MM.1S (cell line): ENCODE measurements at regions not wholly inside any gene's neighbourhood (a gene's known extent, or its start where the extent isn't known, plus 50 kb on each side); places are given as distances from the start of the nearest gene placed in this dataset.

Source experiments
- DNase-seq: peaks from one replicate; pipeline ENCODE4 v3.0.0-alpha.2; 2015
- H2AFZ ChIP-seq: fragments of 300-600 bp; sonication (generic); 2 replicates; pipeline ENCODE4 v1.6.0; 2016; ENCODE audit warnings: antibody characterized with exemption, low read length
- H3F3A ChIP-seq: fragments of 300-600 bp; sonication (generic); 2 replicates; pipeline ENCODE4 v1.6.1; 2016; ENCODE audit warnings: mild to moderate bottlenecking, antibody characterized with exemption, low read length, moderate library complexity, mixed read lengths; ENCODE audit not compliant: insufficient read depth
- H3K27ac ChIP-seq: fragments of 300-600 bp; sonication (generic); 2 replicates; pipeline ENCODE4 v1.5.1; 2016; ENCODE audit warnings: mild to moderate bottlenecking, low read length
- H3K27me3 ChIP-seq: fragments of 300-600 bp; sonication (generic); replicated peaks from 2 replicates; pipeline ENCODE4 v1.6.0; 2016; ENCODE audit warnings: low read length; ENCODE audit not compliant: insufficient read depth
- H3K36me3 ChIP-seq: fragments of 300-600 bp; sonication (generic); replicated peaks from 2 replicates; pipeline ENCODE4 v1.6.1; 2016; ENCODE audit warnings: mild to moderate bottlenecking, low read length, mixed read lengths; ENCODE audit not compliant: insufficient read depth
- H3K4me1 ChIP-seq: fragments of 300-600 bp; sonication (generic); 2 replicates; pipeline ENCODE4 v1.6.1; 2016; ENCODE audit warnings: low read length, mixed read lengths
- H3K4me2 ChIP-seq: fragments of 300-600 bp; sonication (generic); 2 replicates; pipeline ENCODE4 v1.6.0; 2016; ENCODE audit warnings: low read depth, low read length
- H3K4me3 ChIP-seq: fragments of 300-600 bp; sonication (generic); 2 replicates; pipeline ENCODE4 v1.5.1; 2016; ENCODE audit warnings: low read length, mixed read lengths
- H3K79me2 ChIP-seq: fragments of 300-600 bp; sonication (generic); 2 replicates; pipeline ENCODE4 v1.6.1; 2016; ENCODE audit warnings: mixed run types, low read length, mixed read lengths
- H3K9ac ChIP-seq: fragments of 300-600 bp; sonication (generic); 2 replicates; pipeline ENCODE4 v1.6.1; 2016; ENCODE audit warnings: low read length, mixed read lengths
- H3K9me2 ChIP-seq: fragments of 300-600 bp; sonication (generic); replicated peaks from 2 replicates; pipeline ENCODE4 v1.6.1; 2016; ENCODE audit warnings: mild to moderate bottlenecking, low read length, mixed read lengths; ENCODE audit not compliant: insufficient read depth
- H3K9me3 ChIP-seq: fragments of 300-600 bp; sonication (generic); replicated peaks from 2 replicates; pipeline ENCODE4 v1.6.1; 2016; ENCODE audit warnings: mild to moderate bottlenecking, low read length, mixed read lengths; ENCODE audit not compliant: insufficient read depth
- H4K20me1 ChIP-seq: fragments of 300-600 bp; sonication (generic); 2 replicates; pipeline ENCODE4 v1.6.1; 2016; ENCODE audit warnings: mild to moderate bottlenecking, low read length, moderate library complexity, mixed read lengths; ENCODE audit not compliant: insufficient read depth
- CTCF ChIP-seq: fragments of 300-600 bp; sonication (generic); IDR thresholded peaks from 2 replicates; pipeline ENCODE4 v1.5.1; 2016; ENCODE audit warnings: antibody characterized with exemption, low read length, mixed read lengths
- EZH2 ChIP-seq: fragments of 300-600 bp; sonication (generic); optimal IDR thresholded peaks from 2 replicates; pipeline ENCODE3; 2017; ENCODE audit warnings: low read depth, mild to moderate bottlenecking, antibody characterized with exemption, low read length, mixed read lengths
- EZH2phosphoT487 ChIP-seq: fragments of 300-600 bp; sonication (generic); IDR thresholded peaks from 2 replicates; pipeline ENCODE4 v1.6.1; 2018; ENCODE audit warnings: antibody characterized with exemption, low read length

DNA sequence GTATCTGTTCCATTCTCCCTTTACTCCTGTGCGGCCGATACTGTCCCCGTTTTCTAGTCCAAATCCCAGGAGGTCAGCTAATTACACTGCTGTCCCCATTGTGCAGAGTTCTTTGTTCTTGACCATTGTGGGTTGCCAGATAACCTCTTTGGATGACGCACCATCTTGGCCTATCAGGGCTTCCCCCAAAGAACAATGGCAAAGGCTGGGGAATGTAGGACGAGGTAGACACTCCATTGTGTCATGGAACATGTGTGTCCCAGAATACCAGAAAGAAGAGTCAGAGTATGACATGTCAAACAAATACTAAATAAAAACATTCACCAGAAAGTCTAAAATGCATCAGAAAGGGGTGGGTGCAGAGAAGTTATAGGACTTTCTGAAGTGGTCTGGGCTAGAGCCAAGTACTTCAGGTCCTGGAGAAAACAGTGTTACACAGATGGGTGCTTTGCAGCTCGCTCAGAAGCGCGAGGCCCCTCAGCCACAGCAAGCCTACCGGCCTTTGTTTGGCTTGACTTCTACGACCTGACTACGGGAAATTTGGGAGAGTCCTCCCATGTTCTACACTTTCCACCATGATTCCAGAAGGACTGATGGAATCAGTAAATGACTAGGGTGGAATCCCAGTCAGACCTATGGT lies 83.2 kb upstream of the SSBP2 start:
- TF ChIP-seq EZH2 = no peak
- TF ChIP-seq EZH2phosphoT487 = no peak
- no peak for TF ChIP-seq CTCF
- Histone ChIP-seq H3K27me3 (no peaks in the 10 kb centered on the region), H3K27ac (no peak overlapping the region), H3K36me3 (no peaks in the 10 kb centered on the region), H3K9me2 (no peaks in the 10 kb centered on the region), H4K20me1 (no peaks in the 10 kb centered on the region), H3K4me1 (no peaks in the 10 kb centered on the region), H3K9ac (no peak overlapping the region), H2AFZ (no peak overlapping the region), H3K4me2 (no peak overlapping the region), H3K79me2 (no peaks in the 10 kb centered on the region), H3K9me3 (no peaks in the 10 kb centered on the region), H3F3A (no peaks in the 10 kb centered on the region), H3K4me3 (no peak overlapping the region)
- DNase-seq = no peak

DNA sequence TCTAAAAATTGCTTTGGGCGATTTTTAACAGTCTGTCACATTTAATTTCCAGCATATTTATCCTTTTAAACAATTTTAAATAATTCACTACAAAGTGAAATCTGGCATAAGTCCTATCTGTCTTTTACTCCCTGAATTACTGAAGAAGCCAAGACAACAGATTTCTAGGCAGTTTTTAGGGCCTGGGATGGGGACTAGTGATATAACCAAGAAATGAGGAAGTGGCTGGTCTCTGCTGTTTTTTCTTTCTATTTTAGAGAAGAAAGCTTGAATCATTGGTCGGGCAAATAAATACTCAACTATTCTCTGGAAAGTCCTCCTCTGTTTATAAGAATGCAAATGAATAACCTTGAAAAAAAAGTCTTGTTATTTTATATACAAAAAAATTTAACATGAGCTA lies 79.7 kb upstream of the SSBP2 start:
- Histone ChIP-seq H3K79me2 (no peaks in the 10 kb centered on the region), H3K9me2 (no peaks in the 10 kb centered on the region), H3K4me3 (no peak overlapping the region), H4K20me1 (no peaks in the 10 kb centered on the region), H3F3A (no peaks in the 10 kb centered on the region), H3K27me3 (no peaks in the 10 kb centered on the region), H3K27ac (no peak overlapping the region), H3K9ac (no peak overlapping the region), H3K9me3 (no peaks in the 10 kb centered on the region), H3K36me3 (no peaks in the 10 kb centered on the region), H3K4me1 (no peaks in the 10 kb centered on the region), H2AFZ (no peak overlapping the region), H3K4me2 (no peak overlapping the region)
- TF ChIP-seq EZH2 (no peak), EZH2phosphoT487 (no peak)
- no peak for DNase-seq

DNA sequence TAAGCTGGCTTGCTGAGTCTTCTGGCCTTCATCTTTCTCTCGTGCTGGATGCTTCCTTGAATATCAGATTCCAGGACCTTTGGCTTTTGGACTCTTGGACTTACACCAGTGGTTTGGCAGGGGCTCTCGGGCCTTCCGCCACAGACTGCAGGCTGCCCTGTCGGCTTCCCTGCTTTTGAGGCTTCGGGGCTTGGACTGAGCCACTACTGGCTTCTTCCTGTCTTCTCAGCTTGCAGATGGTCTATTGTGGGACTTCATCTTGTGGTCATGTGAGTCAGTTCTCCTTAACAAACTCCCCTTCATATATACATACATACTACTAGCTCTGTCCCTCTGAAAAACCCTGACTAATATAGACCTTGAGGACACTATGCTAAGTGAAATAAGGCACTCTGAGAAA lies 78.3 kb upstream of the SSBP2 start:
- no peak overlapping the region for H3K4me2 ChIP-seq
- H3K36me3 ChIP-seq = no peaks in the 10 kb centered on the region
- no peaks in the 10 kb centered on the region for H4K20me1 ChIP-seq
- H2AFZ ChIP-seq = no peak overlapping the region
- TF ChIP-seq EZH2phosphoT487 (no peak), EZH2 (no peak), CTCF (no peak)
- no peak overlapping the region for H3K9ac ChIP-seq
- no peaks in the 10 kb centered on the region for H3K9me3 ChIP-seq
- H3K9me2 ChIP-seq = no peaks in the 10 kb centered on the region
- no peak for DNase-seq
- H3K4me1 ChIP-seq = no peaks in the 10 kb centered on the region
- no peaks in the 10 kb centered on the region for H3F3A ChIP-seq
- H3K4me3 ChIP-seq = no peak overlapping the region
- H3K79me2 ChIP-seq = no peaks in the 10 kb centered on the region
- no peaks in the 10 kb centered on the region for H3K27me3 ChIP-seq
- no peak overlapping the region for H3K27ac ChIP-seq

DNA sequence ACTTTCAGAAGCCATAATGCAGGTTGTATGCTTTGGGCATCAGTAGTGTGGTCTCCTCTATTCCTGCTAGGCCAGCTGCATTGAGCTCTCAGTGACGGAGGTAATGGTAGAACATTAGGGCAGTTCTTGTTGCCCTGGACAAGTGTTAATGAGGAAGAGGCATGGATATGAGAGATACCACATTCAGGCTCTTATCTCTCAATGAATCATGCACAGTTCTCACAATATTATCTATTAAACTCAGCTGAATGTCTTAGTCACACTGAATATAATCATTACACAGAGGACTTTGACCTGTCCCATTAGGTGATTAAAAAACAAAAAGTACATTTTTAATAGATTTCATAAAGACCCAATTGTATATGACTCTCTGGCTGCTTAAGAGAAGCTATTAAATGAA lies 76.6 kb upstream of the SSBP2 start:
- Histone ChIP-seq H3K27me3 (no peaks in the 10 kb centered on the region), H3K4me2 (no peak overlapping the region), H3K4me3 (no peak overlapping the region), H3K9ac (no peak overlapping the region), H3K79me2 (no peaks in the 10 kb centered on the region), H3K36me3 (no peaks in the 10 kb centered on the region), H3K27ac (no peak overlapping the region), H3F3A (no peaks in the 10 kb centered on the region), H3K9me2 (no peaks in the 10 kb centered on the region), H2AFZ (no peak overlapping the region), H3K4me1 (no peaks in the 10 kb centered on the region), H4K20me1 (no peaks in the 10 kb centered on the region), H3K9me3 (no peaks in the 10 kb centered on the region)
- DNase-seq = no peak
- no peak for TF ChIP-seq CTCF
